Type B pancreatic cell (in vitro differentiated cells): ENCODE measurements at regions not wholly inside any gene's neighbourhood (a gene's known extent, or its start where the extent isn't known, plus 50 kb on each side); places are given as distances from the start of the nearest gene placed in this dataset.

Experiments
- DNase-seq: peaks from one replicate; pipeline ENCODE4 v3.0.0; 2021; ENCODE audit warnings: mixed read lengths; ENCODE audit not compliant: unreplicated experiment; ENCODE audit errors: extremely low spot score
- H3K27ac Mint-ChIP-seq: 2 replicates; pipeline ENCODE4 v1.8.0; 2021; ENCODE audit warnings: mild to moderate bottlenecking, mixed read lengths
- H3K27me3 Mint-ChIP-seq: 2 replicates; pipeline ENCODE4 v1.8.0; 2021; ENCODE audit warnings: mixed read lengths
- H3K36me3 Mint-ChIP-seq: 2 replicates; pipeline ENCODE4 v1.8.0; 2021; ENCODE audit warnings: mixed read lengths
- H3K4me1 Mint-ChIP-seq: one replicate; pipeline ENCODE4 v1.8.0; 2021; ENCODE audit warnings: mixed read lengths; ENCODE audit not compliant: unreplicated experiment
- H3K4me3 Mint-ChIP-seq: 2 replicates; pipeline ENCODE4 v1.8.0; 2021; ENCODE audit warnings: mild to moderate bottlenecking, mixed read lengths
- H3K9me3 Mint-ChIP-seq: 2 replicates; pipeline ENCODE4 v1.8.0; 2021; ENCODE audit warnings: mixed read lengths
- CTCF ChIP-seq: fragments of 200-600 bp; sonication (generic); conservative IDR thresholded peaks from 2 replicates; pipeline ENCODE4 v1.5.0; 2021; ENCODE audit warnings: antibody characterized with exemption, mild to moderate bottlenecking

DNA sequence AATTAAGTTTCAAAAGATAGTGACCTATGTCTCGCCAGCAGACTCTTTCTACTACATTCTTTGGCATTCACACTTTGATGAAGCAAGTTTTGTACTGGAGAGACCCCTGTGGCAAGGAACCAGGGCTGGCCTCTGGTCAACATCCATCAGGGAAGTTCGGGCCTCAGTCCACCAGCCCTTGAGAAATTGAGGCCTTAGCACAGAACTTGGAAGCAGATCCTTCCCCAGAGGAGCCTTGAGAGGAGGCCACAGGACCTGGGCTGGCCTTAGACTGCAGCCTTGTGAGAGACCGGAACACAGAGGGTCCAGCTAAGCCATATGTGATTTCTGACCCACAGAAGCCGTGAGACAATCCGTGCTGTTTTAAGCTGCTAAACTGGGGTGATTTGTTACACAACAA is 317.9 kb downstream of the ZSWIM6 start:
- TF ChIP-seq CTCF = no peak
- no peaks in the 10 kb centered on the region for H3K9me3 Mint-ChIP-seq
- peaks cover 8% of the 10 kb centered on the region for H3K4me1 Mint-ChIP-seq
- H3K4me3 Mint-ChIP-seq = no peak overlapping the region
- no peak for DNase-seq
- H3K36me3 Mint-ChIP-seq = no peaks in the 10 kb centered on the region
- H3K27ac Mint-ChIP-seq = no peak overlapping the region
- peaks cover 16% of the 10 kb centered on the region for H3K27me3 Mint-ChIP-seq

DNA sequence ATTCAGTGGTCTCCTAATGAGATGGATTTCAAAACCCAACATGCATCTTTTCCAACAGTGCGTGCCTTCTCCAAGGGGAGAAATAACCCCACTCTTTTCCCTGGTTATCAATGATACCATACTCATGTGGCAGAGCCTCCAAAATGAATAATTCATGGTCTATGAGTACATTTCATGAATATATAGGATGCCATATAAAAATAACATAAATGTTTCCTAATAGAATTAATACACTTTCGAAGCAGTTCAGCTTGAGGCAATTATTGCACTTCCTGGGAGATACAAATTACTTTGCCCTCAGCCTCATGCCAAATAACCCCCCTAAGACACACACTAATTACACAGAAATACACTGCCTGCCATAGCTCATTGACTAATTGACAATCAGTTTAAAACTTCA is 318.6 kb downstream of the ZSWIM6 start:
- Mint-ChIP-seq H3K9me3 (no peaks in the 10 kb centered on the region), H3K4me3 (no peak overlapping the region), H3K27me3 (peaks cover 16% of the 10 kb centered on the region), H3K4me1 (peaks cover 8% of the 10 kb centered on the region), H3K36me3 (no peaks in the 10 kb centered on the region), H3K27ac (no peak overlapping the region)
- DNase-seq = no peak
- TF ChIP-seq CTCF = no peak

- no peak overlapping the region for H3K4me3 Mint-ChIP-seq
- DNase-seq = no peak
- H3K36me3 Mint-ChIP-seq = no peaks in the 10 kb centered on the region
- H3K4me1 Mint-ChIP-seq = peaks cover 8% of the 10 kb centered on the region
- H3K27ac Mint-ChIP-seq = no peak overlapping the region
- no peaks in the 10 kb centered on the region for H3K9me3 Mint-ChIP-seq
- H3K27me3 Mint-ChIP-seq = peaks cover 16% of the 10 kb centered on the region
- no peak for TF ChIP-seq CTCF
Observed at GRCh38 chr5:61651195-61651594, 319.1 kb downstream of the ZSWIM6 start.

DNA sequence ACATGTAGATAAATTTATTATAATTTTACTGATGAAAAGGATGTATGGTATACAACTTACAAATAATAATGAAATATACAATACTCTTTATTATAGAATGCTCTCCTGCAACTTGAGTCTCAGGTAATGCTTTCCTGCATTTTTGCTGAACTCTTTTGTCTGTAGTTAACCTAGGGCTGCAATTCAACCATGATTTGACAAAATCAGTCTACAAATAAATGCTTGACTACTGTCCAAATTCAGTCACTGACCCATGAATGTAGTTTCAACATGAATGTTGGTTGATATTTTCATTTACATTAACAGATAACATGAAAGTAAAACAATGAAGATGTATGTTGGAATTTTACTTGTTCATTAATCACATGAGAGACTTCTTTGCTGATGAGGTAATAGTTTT is 320.9 kb downstream of the ZSWIM6 start:
- Mint-ChIP-seq H3K4me1 (peaks cover 17% of the 10 kb centered on the region), H3K36me3 (no peaks in the 10 kb centered on the region), H3K27me3 (peaks cover 16% of the 10 kb centered on the region), H3K27ac (no peak overlapping the region), H3K9me3 (no peaks in the 10 kb centered on the region), H3K4me3 (no peak overlapping the region)
- no peak for DNase-seq
- TF ChIP-seq CTCF = no peak

- H3K27ac Mint-ChIP-seq = no peak overlapping the region
- peak; percentile 45 for TF ChIP-seq CTCF
- H3K4me3 Mint-ChIP-seq = no peak overlapping the region
- peaks cover 22% of the 10 kb centered on the region for H3K4me1 Mint-ChIP-seq
- no peaks in the 10 kb centered on the region for H3K9me3 Mint-ChIP-seq
- peaks cover 15% of the 10 kb centered on the region for H3K27me3 Mint-ChIP-seq
- no peaks in the 10 kb centered on the region for H3K36me3 Mint-ChIP-seq
- DNase-seq = no peak
Observed at GRCh38 chr5:61653807-61654580, 321.9 kb downstream of the ZSWIM6 start.
